Upper lobe of left lung (tissue), 4 donors: ENCODE measurements at regions not wholly inside any gene's neighbourhood (a gene's known extent, or its start where the extent isn't known, plus 50 kb on each side); places are given as distances from the start of the nearest gene placed in this dataset.

Experiments used
- POLR2A ChIP-seq, 4 donors: fragments of 450-650 bp; IDR thresholded peaks; one replicate each; pipeline ENCODE4 v1.5.1; 2016 to 2017; ENCODE audit warnings: antibody characterized with exemption in 4 of 4, mild to moderate bottlenecking in 2 of 4
- POLR2AphosphoS5 ChIP-seq, 2 donors: sonication (generic); formaldehyde crosslinking; IDR thresholded peaks; one replicate each; pipeline ENCODE4 v1.5.1; 2017; ENCODE audit warnings: antibody characterized with exemption in 2 of 2
- TF ChIP-seq, protein P1 (sequence below), 6 experiments: fragments of 450-650 bp in 4 of 6; fragments of 200-600 bp in 2 of 6; sonication (generic) in 2 of 6; IDR thresholded peaks; one replicate each; pipeline ENCODE4 v1.5.1; 2016 to 2019; ENCODE audit warnings: antibody characterized with exemption in 6 of 6

DNA sequence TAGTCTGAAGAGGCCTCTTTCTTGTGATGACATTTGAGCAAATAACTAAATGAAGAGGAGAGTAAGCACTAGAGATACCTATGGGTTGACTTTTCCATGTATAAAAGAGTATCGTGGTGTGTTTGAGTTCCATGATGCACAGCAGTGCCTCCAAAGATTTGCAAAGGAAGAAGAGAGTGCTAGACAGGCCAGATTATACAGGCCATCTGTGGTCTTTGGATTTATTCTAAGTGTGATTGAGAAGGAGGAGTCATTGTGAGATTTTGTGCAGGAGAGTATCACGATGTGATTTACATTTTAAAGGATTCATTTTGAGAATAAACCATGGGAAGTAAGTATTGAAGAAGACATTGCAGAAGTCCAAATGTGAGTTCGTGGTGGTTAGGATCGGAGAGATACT lies 695.9 kb upstream of the FAM98A start:
- TF ChIP-seq POLR2AphosphoS5 (IDR thresholded peaks at IDR 0.05), result no peak
- TF ChIP-seq, protein P1, sequence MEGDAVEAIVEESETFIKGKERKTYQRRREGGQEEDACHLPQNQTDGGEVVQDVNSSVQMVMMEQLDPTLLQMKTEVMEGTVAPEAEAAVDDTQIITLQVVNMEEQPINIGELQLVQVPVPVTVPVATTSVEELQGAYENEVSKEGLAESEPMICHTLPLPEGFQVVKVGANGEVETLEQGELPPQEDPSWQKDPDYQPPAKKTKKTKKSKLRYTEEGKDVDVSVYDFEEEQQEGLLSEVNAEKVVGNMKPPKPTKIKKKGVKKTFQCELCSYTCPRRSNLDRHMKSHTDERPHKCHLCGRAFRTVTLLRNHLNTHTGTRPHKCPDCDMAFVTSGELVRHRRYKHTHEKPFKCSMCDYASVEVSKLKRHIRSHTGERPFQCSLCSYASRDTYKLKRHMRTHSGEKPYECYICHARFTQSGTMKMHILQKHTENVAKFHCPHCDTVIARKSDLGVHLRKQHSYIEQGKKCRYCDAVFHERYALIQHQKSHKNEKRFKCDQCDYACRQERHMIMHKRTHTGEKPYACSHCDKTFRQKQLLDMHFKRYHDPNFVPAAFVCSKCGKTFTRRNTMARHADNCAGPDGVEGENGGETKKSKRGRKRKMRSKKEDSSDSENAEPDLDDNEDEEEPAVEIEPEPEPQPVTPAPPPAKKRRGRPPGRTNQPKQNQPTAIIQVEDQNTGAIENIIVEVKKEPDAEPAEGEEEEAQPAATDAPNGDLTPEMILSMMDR (IDR thresholded peaks at IDR 0.05), result no peak
- TF ChIP-seq POLR2A (IDR thresholded peaks at IDR 0.05), result no peak
